Brain microvascular endothelial cell (primary cell): ENCODE measurements at regions not wholly inside any gene's neighbourhood (a gene's known extent, or its start where the extent isn't known, plus 50 kb on each side); places are given as distances from the start of the nearest gene placed in this dataset.

Experiments used
- DNase-seq: peaks from one replicate; pipeline ENCODE4 v3.0.0-alpha.2; 2020
- H3K27ac ChIP-seq: fragments of 250-450 bp; sonication (Bioruptor Pico); 2 replicates; pipeline ENCODE4 v1.5.1; 2020; ENCODE audit warnings: mild to moderate bottlenecking, moderate library complexity
- H3K27me3 ChIP-seq: fragments of 250-450 bp; sonication (Bioruptor Pico); replicated peaks from 2 replicates; pipeline ENCODE4 v1.5.1; 2020; ENCODE audit warnings: mild to moderate bottlenecking
- H3K36me3 ChIP-seq: fragments of 250-450 bp; sonication (Bioruptor Pico); replicated peaks from 2 replicates; pipeline ENCODE4 v1.5.1; 2020; ENCODE audit warnings: mild to moderate bottlenecking
- H3K4me3 ChIP-seq: 2 replicates; pipeline ENCODE4 v1.5.1; 2011; ENCODE audit warnings: low read depth, mild to moderate bottlenecking, control low read depth, low read length, moderate library complexity
- CTCF ChIP-seq: IDR thresholded peaks from 2 replicates; pipeline ENCODE4 v1.5.1; 2011; ENCODE audit warnings: low read depth, mild to moderate bottlenecking, moderate library complexity, low read length, control low read depth, inconsistent platforms; ENCODE audit errors: missing control alignments
- in situ Hi-C: cut with HindIII; loops from 2 replicates; pipeline ENCODE4 v1.10.0; 2017; ENCODE audit warnings: low sequenced_read_pairs, low pct_ligation_motif_present

- DNase-seq: no peak
- H3K4me3 ChIP-seq: no peak overlapping the region
- H3K36me3 ChIP-seq: no peaks in the 10 kb centered on the region
- in situ Hi-C loops: no loop called here
- TF ChIP-seq CTCF: no peak
- H3K27me3 ChIP-seq: no peaks in the 10 kb centered on the region
- H3K27ac ChIP-seq: no peak overlapping the region
These were observed 332.6 kb upstream of the TPK1 start for GRCh38 chr7:145168427-145168826.

GRCh38 chr7:145156834-145157233 is 321.0 kb upstream of the TPK1 start:
- H3K36me3 ChIP-seq: no peaks in the 10 kb centered on the region
- H3K27ac ChIP-seq: no peak overlapping the region
- no peak overlapping the region for H3K4me3 ChIP-seq
- in situ Hi-C loops: no loop called here
- no peaks in the 10 kb centered on the region for H3K27me3 ChIP-seq
- DNase-seq: no peak
- TF ChIP-seq CTCF: no peak

- in situ Hi-C loops: no loop called here
- H3K27me3 ChIP-seq: no peaks in the 10 kb centered on the region
- no peak overlapping the region for H3K27ac ChIP-seq
- H3K4me3 ChIP-seq: no peak overlapping the region
- TF ChIP-seq CTCF: no peak
- no peak for DNase-seq
- no peaks in the 10 kb centered on the region for H3K36me3 ChIP-seq
These were observed 316.7 kb upstream of the TPK1 start for GRCh38 chr7:145152589-145152988.

- in situ Hi-C loops: no loop called here
- no peak for TF ChIP-seq CTCF
- Histone ChIP-seq H3K36me3 (no peaks in the 10 kb centered on the region), H3K4me3 (no peak overlapping the region), H3K27me3 (no peaks in the 10 kb centered on the region), H3K27ac (no peak overlapping the region)
- DNase-seq: no peak
These were observed 315.8 kb upstream of the TPK1 start for GRCh38 chr7:145151676-145152075.

GRCh38 chr7:145147865-145148264 is 312.0 kb upstream of the TPK1 start:
- H3K27ac ChIP-seq: no peak overlapping the region
- H3K27me3 ChIP-seq: no peaks in the 10 kb centered on the region
- in situ Hi-C loops: no loop called here
- H3K4me3 ChIP-seq: no peak overlapping the region
- no peak for TF ChIP-seq CTCF
- H3K36me3 ChIP-seq: no peaks in the 10 kb centered on the region
- DNase-seq: no peak

- Histone ChIP-seq H3K36me3 (no peaks in the 10 kb centered on the region), H3K27me3 (no peaks in the 10 kb centered on the region), H3K27ac (no peak overlapping the region), H3K4me3 (no peak overlapping the region)
- in situ Hi-C loops: no loop called here
- no peak for TF ChIP-seq CTCF
- DNase-seq: no peak
These were observed 307.8 kb upstream of the TPK1 start for GRCh38 chr7:145143685-145144084.
